A172 (cell line): ENCODE measurements at regions not wholly inside any gene's neighbourhood (a gene's known extent, or its start where the extent isn't known, plus 50 kb on each side); places are given as distances from the start of the nearest gene placed in this dataset.
"Not testable (repeated sequence)": the region's sequence is repeated elsewhere in the genome, so short reads cannot be mapped to it uniquely, and the experiment has no call there.

Experiments
- DNase-seq: peaks from one replicate; pipeline ENCODE4 v3.0.0-alpha.2; 2015; ENCODE audit warnings: low spot score

DNA sequence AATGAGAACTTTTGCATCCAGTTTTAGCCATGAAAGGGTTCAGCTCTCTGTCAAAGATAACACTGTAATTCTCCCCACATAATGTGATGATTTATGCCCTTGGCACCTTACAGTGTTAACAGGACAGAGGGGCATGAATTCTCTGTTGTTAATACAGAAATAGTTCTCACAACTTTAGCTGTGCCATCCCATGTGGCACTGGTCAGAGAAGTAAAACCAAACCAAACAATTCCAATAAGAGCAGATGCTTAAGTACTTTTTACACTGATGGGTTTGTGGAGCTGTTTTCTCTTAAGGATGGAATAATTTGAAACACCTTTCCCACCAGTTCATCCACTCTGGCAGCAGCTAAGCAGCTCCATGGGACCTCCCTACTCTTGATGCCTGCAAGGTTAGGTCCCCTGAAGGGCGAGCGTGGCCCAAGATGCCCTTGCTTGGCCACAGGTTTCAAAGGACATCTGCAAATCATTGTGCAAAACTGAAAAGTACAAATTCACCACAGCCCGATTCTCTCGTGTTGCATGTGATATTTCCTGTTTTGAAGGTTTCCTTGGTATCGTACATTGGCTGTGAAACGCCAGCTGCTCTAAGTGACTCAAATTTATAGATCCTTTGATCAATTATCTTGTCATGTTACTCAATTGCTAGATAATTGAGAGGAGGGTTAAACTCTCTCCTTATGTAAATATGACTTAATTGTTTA lies 82.5 kb upstream of the CREB5 start:
- no peak for DNase-seq

DNA sequence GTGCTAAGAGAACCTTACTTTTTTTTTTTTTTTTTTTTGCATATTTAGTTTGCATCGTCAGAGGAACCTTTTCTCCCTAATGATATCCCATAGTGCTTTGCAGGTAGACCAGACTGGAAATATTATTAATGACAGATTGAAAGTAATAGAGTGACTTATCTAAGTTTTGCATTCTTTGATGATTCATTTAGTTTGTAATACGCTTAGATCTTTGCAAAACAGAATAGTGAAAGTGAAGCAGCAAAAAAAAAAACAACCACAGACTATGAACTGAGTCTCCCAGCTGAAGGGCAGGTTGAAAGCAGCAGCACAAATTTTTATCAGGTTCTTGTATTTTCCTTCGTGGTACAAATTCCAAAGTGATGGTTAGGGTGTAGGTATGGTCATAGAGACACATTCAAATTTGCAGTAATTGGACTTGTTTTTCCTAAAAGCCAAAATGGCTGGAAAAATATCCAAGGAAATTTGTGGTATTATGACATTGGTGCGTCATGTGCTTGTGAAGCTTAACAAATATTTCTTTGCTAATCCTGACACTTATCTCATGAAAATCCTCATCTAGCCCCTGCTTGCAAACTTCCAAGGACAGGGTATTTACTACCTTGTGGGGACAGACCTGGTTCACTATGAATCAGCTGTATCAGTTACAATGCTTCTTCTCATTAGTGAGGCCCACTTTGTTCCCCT lies 81.8 kb upstream of the CREB5 start:
- DNase-seq = no peak

DNA sequence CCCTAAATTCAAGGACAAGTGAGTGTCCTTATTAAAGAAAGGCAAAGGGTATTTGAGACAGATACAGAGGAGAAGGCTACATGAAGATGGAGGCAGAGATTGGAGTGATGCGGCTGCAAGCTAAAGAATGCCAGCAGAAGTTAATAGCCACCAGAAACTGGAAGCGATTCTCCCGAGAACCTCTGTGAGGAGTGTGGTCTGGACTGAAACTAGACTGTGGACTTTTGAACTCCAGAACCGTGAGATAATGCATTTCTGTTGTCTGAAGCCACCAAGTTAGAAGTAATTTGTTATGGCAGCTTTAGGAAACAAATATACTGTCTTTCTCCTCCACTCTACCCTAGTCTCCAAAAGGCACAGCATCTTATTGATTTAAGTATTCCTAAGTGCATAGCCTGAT lies 80.3 kb upstream of the CREB5 start:
- no peak for DNase-seq

DNA sequence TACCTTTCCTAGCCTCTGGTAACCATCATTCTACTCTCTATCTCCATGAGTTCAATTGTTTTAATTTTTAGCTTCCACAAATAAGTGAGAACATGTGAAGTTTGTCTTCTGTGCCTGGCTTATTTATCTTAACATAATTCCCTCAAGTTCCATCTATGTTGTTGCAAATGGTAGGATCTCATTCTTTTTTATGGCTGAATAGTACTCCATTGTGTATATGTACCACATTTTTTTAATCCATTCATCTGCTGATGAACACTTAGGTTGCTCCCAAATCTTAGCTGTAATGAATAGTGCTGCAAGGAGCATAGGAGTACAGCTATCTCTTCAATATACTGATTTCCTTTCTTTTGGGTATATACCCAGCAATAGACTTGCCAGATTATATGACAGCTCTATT lies 78.8 kb upstream of the CREB5 start:
- not testable (repeated sequence) for DNase-seq

DNA sequence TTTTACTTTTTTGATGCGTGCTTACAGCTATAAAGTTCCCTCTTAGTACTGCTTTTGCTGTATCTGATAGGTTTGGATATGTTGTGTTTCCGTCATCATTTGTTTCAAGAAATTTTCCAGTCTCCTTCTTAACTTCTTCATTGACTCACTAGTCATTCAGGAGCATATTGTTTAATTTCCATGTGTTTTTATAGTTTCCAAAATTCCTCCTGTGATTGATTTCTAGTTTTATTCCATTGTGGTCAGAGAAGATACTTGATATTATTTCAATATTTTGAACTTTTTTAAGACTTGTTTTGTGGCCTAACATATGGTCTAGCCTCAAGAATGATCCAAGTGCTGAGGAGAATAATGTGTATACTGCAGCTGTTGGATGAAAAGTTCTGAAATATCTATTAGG lies 75.5 kb upstream of the CREB5 start:
- no peak for DNase-seq

DNA sequence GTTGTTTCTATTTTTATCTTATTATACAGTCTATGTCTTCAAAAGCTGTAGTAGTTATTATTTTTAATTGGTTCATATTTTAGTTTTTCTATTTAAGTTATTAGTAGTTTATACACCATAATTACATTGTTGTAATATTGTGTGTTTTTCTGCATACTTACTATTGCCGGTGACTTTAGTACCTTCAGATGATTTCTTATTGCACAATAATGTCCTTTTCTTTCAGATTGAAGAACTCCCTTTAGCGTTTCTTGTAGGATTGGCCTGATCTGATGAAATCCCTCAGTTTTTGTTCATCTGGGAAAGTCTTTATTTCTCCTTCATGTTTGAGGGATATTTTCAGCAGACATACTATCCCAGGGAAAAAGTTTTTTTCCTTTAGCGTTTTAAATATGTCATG lies 74.3 kb upstream of the CREB5 start:
- DNase-seq = no peak

DNA sequence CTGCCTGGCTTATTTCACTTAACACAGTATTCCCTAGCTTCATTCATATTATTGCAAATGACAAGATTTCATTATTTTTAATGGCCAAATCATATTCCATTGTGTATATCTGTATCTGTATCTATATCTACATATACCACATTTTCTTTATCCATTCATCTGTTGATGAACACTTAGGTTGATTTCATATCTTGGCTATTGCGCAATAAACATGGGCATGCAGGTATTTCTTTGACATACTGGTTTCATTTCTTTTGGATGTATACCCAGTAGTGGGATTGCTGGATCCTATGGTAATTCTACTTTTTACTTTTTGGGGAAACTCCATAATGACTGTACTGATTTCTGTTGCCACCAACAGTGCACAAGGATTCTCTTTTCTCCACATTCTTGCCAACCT lies 68.9 kb upstream of the CREB5 start:
- DNase-seq = no peak

DNA sequence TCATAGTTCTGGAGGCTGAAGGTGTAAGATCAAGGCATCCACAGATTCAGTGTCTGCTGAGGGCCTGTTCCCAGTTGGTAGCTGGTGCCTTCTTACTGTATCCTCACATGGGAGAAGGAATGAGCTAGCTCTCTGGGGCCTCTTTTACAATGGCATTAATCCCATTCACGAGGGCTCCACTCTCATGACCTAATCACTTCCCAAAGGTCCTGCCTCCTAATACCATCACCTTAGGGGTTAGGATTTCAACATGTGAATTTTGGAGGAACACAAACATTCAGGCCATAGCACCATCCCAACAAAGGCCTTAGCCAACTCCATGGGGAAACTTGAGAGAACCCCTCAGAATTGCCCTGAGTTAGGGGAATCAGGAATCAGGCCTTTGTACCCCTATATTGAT lies 66.1 kb upstream of the CREB5 start:
- no peak for DNase-seq

DNA sequence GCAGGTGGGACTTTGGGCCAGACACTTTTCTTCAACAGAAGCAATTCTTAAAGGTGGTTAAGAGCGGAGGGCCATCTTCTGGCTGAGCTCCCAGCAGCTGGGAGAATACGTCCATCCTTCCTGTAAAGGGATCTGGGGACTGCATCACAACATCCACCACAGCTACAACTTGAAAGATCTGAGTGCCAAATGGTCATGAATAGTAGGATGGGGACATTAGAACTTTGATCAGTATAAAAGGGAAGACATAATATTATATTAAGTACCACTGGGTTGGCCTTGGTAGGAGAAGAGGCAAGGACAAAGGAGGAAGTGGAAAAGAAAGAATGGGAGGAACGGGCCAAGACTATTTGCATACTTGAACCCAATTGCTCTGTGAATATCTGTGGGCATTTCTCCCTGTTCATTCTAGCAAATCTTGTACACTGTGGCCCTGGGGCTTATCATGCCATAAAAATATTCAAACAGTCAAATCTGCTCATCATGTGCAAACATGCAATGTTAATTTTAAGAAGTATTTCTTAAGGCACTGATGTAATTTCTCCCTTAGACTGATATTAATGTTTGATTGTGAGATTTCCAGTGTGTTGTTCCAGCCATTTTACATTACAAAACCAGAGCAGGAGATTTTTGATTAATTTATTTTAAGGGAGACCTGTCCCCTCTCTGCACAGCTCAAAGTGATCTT lies 65.5 kb upstream of the CREB5 start:
- no peak for DNase-seq

DNA sequence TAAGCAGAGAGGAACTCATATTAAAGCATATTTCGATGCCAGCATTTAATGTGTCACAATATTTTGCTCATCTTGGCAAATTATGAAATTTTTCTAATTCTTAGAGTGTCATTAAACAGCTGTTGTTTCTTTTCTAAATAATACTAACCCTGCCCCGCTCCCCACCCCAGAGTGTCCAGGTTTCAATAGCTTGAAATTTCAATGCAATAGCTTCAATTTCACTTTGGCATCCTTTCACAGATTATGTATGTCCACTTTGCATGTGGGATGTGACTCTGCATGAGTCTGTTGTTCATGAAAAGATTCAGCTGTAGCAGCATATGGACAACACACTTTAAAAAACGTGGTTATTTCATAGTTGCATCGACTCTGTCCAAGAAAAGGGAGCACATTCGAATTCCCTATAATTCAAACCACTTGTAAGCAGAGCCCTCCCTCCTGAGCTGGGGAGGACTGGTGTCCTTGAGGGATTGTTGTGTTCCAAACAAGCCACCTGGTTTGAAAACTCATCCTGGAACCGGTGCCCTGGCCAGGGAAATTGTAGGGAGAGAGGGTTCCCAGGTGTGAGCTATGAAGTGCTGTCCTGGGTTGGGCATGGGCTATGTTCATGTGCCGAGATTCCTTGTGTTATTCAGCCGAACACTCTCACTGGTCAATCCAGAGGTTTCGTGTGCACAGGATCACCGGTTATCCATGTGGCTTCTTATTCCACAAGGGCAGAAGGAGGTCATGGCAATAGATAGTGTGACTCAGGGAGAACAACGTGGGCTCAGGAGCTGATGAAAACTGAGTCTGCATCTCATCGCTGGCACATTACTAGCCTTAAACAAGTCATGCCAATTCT lies 64.6 kb upstream of the CREB5 start:
- no peak for DNase-seq

DNA sequence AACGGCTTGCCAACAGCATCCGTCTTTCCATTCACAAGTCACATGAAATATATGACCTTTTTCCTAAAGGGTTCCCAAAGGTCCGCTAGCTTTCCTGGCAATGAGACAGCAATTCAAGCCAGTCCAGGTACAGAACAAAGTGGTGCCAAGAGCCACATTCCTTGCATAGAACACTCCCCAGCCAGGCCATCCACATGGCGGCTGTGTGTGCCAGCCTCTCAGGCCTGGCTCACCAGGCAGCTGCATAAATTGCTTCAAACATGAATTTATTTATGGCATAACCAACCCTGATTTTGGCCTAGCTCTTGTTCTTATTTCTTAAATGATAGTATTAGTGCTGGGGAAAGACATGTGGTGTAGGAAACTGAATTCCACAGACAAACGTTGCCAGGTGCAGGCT lies 63.7 kb upstream of the CREB5 start:
- no peak for DNase-seq

DNA sequence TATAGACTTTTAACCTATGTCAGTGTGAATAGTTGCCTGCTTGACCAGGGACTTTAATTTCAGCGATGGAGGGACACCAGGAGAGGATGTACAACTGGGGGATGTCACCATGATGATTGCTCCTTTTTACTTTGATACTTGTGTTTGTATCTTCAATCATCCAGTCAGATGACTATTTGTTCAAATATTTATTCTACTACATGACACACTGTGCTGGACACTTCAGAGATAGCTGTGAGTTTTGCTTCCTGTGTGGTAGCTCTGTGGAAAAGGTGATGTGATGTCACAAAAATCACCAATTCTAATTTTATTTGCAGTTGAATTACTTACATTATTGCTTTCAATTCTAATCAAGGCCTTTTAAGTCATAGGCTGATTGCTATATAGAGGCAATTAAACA lies 62.7 kb upstream of the CREB5 start:
- peak; percentile 32 for DNase-seq

DNA sequence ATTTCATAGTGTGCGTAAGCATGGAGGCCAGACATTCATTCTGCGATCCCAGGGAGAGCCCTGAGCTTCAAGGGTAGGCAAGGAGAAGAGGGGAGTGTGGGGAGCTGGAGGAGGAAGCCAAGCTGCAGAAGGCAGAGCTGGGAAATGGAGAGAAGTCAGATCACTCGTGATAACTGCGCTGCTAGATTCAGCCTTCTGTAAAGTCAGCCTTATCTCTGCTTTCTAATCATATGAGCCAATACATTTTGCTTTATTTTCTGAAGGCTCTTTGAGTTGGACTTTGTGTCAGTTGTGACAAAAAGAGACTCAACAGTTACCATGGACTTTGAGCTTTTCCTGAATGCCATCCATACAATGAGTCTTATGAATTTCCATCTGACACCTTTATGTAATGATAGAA lies 61.7 kb upstream of the CREB5 start:
- no peak for DNase-seq

DNA sequence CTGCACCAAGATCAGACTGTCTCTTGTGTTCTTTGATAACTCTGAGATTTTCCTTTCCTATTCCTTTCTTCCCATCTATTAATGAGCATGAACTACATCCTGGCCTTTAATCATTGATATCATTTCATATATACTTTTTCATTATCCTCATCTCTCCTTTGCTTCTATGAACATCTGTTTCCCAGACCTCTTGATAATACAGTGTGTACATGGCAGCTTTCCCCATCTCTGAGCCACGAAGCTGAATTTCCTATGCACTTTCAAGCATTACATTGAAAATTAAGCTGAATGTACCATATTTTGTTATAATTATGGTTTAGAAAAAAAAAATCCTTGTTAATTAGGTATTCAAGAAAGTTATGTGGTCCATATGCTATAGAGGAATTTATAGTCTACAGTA lies 60.9 kb upstream of the CREB5 start:
- no peak for DNase-seq

DNA sequence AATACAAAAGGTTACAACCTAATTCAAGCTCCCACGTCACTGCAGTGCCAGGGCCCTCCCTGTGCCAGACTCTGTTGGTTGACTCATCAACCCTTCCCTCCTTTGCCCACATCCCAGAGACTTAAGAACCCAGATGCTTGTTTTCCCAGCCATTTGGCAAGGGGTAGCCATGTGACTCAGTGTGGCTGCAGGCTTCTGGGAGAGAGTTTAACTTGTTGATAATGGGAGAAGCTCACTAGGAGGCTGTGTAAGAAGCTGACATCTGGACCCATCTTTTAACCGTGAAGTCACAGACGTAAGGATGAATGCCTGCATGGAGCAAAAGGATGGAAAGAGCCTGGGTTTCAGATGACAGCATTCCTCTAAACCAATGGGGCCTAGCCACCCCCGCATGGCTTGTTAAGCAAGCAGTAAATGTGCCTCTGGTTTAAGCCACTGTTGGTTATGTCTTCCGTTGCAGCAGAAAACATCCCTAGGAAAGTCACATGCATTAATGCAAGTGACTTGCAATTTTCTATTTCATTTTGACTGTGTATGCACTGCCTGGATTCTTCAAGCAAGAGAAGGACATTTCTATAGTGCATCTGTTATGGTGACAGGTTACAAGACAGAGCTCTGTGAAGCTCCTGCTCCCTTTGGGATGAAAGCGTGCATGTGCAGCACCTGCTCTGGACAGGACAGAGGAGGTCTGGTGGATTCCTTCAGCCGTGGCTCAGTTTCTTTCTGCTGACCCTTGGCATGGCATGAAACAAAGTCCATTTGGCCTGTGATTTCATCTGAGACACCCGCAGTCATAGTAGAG lies 57.5 kb upstream of the CREB5 start:
- DNase-seq = peak; percentile 96

DNA sequence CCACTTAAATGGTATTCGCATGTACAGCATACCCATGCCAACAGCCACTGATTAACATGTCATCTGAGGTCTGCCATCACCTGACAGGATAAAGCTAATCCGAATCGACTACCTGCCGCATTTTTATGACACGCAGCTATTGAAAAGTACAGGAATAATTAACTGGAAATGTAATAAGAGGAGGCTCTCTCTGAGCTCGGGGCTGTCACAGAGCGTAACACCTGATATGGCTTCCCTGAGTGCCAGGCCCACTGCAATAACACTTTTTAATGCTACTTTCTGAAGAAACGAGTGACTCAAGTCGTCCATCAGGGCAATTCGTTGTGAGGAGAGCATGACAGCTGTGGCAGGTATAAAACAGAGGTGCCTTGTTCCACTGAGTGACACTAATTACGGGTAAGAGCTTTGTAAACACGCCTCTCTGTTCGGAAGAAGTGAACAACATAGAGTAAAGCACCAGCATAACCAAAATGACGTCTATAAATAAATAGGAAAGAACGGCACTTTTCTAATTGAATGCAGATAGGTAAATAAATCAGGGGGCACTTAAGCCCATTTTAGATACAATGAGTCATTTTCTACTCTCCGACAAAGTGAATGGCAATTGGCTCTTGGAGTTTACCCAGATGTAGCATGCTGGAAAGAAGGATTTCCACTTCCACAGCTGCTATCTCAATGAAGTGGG lies 56.5 kb upstream of the CREB5 start:
- DNase-seq = no peak

DNA sequence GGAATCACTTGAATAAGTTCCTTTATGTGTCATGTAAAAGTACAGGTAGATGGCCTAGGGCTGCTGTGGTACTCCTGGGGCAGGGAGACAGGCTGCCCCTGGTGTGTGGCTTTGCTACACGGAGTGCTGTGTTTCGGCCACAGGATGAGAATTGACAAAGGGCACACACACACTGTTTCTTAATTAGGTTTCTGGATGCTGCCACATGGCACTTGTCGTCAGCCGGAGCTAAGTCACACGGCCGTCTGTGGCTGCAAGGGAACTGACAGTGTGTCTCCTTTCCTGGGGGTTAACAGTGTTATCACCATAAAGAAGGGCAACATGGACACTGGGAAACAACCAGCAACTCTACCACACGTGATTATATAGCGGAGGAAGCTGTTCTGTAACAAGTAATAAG lies 55.7 kb upstream of the CREB5 start:
- DNase-seq = no peak

DNA sequence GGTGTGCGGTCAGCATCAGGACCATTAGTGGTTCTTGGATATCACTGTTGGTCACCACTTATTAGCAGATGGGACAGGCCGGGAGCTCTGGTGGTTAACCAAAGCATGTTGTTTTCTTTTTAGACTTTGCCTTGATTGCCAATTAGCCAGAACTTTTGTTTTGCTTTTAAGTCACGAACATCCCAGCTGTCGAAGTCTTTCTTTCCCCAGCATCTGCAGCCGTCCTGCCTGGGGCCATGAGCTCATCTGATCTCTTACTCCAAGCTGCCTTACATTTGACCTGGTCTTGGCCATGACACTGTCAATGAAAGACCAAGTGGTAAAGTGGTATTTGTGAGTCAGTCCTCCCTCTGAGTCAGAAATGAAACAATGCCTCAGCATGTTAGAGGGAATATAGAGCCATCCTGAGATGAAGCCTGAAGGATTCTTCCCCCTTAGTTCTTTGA lies 53.9 kb upstream of the CREB5 start:
- DNase-seq = peak; percentile 96

DNA sequence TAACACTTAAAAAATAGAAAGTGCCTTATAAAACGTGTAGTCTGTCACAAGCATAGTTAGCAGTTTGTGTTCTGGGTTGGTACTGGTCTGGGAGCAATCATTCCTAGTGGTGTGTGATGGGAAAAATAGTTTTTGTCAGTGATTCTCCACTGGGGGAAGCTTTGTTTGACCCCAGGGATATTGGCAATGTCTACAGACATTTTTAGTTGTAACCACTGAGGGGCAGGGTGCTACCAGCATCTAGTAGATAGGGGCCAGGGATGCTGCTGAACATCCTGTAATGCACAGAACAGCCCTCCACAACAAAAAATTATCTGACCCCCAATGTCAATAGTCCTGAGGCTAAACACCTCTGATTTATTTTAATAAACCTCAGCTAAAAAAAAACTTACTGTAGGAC lies 51.6 kb upstream of the CREB5 start:
- DNase-seq = no peak

DNA sequence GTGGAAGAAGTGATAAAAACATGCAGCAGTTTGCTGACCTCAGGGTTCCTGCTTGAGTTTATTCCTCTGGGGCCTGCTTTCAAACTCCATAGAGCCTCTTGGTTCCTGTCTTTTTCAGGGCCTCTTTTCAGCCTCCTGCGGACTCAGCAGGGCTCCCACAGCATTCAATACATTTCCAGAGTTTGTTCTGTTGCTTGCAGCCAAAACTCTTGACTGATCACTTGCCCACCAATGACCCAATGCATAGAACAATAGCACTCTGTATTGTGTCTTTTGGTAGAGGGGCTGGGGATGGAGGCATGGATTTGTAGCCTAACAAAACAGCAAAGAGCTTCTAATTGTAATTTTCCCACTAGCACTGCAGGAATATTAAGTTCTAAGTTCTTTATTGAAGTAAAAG lies 50.8 kb upstream of the CREB5 start:
- DNase-seq = no peak

DNA sequence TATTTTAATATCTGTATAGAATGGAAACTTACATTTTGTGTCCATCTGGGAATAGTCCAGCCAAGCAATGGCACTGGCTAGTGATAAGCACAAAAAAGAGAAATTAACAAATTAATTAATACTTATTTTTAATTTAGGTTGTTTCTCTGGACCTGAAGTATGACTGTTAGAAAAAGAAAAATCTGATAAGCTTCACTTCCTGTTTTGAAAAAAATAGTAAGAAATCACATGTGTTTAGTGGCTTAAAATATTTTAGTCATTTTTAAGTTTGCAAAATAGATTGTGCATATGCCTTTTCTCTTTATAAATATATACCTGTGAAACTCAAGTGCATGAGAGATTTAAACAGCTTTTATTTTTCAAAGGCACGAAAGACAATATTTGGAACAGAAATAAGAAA lies 50.1 kb upstream of the CREB5 start:
- DNase-seq = no peak
